ENCODE measurements at regions not wholly inside any gene's neighbourhood (a gene's known extent, or its start where the extent isn't known, plus 50 kb on each side); places are given as distances from the start of the nearest gene placed in this dataset.

DNA sequence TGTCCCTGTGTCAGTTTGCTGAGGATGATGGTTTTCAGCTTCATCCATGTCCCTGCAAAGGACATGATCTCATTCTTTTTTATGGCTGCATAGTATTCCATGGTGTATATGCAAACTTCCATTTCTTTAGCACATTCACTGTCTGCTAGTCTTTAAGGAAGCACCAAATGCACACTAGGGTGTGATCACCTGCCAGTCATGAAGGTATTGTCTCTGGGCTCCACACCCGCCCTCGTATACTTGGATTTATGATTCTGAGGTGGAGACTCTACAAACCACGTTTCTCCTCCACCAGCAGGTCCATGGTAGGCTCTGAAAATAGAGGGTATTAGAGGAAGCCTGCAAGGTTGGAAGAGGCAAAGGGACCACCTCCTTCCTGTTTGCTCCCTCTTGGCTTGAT, 75.9 kb upstream of the MAML3 start:
- H4K20me1 ChIP-seq (ENCODE audit: insufficient read depth): no peaks in the 10 kb centered on the region
- no peak overlapping the region for H3K9ac ChIP-seq
- H3K27ac ChIP-seq: no peak overlapping the region
- no peaks in the 10 kb centered on the region for H3K27me3 ChIP-seq (ENCODE audit: insufficient read depth, low read depth)
- no peak overlapping the region for H3K4me2 ChIP-seq
- H3K4me1 ChIP-seq (ENCODE audit: low read depth, poor library complexity, severe bottlenecking): peaks cover 17% of the 10 kb centered on the region
- H2AFZ ChIP-seq (ENCODE audit: low read depth): no peak overlapping the region
- TF ChIP-seq, protein P1, sequence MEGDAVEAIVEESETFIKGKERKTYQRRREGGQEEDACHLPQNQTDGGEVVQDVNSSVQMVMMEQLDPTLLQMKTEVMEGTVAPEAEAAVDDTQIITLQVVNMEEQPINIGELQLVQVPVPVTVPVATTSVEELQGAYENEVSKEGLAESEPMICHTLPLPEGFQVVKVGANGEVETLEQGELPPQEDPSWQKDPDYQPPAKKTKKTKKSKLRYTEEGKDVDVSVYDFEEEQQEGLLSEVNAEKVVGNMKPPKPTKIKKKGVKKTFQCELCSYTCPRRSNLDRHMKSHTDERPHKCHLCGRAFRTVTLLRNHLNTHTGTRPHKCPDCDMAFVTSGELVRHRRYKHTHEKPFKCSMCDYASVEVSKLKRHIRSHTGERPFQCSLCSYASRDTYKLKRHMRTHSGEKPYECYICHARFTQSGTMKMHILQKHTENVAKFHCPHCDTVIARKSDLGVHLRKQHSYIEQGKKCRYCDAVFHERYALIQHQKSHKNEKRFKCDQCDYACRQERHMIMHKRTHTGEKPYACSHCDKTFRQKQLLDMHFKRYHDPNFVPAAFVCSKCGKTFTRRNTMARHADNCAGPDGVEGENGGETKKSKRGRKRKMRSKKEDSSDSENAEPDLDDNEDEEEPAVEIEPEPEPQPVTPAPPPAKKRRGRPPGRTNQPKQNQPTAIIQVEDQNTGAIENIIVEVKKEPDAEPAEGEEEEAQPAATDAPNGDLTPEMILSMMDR (conservative IDR thresholded peaks at IDR 0.05; ENCODE audit: low read depth, low read length): no peak
- no peaks in the 10 kb centered on the region for H3K36me3 ChIP-seq (ENCODE audit: insufficient read depth)
- no peaks in the 10 kb centered on the region for H3K79me2 ChIP-seq (ENCODE audit: insufficient read depth, low read depth)
- H3K4me3 ChIP-seq (IDR thresholded peaks at IDR 0.05; ENCODE audit: insufficient read depth, low read depth, low read length): no peak overlapping the region

DNA sequence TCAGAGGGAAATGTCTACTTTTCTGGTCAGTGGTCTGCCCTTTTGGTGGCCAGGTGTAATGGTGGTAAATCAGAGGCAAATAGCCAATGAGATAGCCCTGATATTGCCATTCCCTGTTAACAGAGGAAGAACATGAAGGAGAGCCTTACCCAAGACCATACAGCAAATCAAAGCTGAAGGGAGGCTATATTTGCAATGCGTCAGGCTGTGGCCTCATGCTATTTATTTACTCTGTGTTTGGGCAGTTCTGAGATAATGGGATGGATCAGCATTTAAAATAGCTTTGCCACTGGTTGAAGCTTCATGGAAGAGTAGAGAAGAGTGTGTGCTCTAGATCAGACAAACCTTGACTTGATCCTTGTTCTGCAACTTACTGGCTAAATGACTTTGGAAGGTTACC, 73.3 kb upstream of the MAML3 start:
- TF ChIP-seq, protein P1 (conservative IDR thresholded peaks at IDR 0.05; ENCODE audit: low read depth, low read length): no peak
- H3K9ac ChIP-seq: no peak overlapping the region
- H4K20me1 ChIP-seq (ENCODE audit: insufficient read depth): no peaks in the 10 kb centered on the region
- no peaks in the 10 kb centered on the region for H3K79me2 ChIP-seq (ENCODE audit: insufficient read depth, low read depth)
- no peaks in the 10 kb centered on the region for H3K4me1 ChIP-seq (ENCODE audit: low read depth, poor library complexity, severe bottlenecking)
- H3K4me2 ChIP-seq: no peak overlapping the region
- no peak overlapping the region for H3K27ac ChIP-seq
- no peak overlapping the region for H2AFZ ChIP-seq (ENCODE audit: low read depth)
- H3K27me3 ChIP-seq (ENCODE audit: insufficient read depth, low read depth): no peaks in the 10 kb centered on the region
- H3K4me3 ChIP-seq (IDR thresholded peaks at IDR 0.05; ENCODE audit: insufficient read depth, low read depth, low read length): no peak overlapping the region
- no peaks in the 10 kb centered on the region for H3K36me3 ChIP-seq (ENCODE audit: insufficient read depth)

DNA sequence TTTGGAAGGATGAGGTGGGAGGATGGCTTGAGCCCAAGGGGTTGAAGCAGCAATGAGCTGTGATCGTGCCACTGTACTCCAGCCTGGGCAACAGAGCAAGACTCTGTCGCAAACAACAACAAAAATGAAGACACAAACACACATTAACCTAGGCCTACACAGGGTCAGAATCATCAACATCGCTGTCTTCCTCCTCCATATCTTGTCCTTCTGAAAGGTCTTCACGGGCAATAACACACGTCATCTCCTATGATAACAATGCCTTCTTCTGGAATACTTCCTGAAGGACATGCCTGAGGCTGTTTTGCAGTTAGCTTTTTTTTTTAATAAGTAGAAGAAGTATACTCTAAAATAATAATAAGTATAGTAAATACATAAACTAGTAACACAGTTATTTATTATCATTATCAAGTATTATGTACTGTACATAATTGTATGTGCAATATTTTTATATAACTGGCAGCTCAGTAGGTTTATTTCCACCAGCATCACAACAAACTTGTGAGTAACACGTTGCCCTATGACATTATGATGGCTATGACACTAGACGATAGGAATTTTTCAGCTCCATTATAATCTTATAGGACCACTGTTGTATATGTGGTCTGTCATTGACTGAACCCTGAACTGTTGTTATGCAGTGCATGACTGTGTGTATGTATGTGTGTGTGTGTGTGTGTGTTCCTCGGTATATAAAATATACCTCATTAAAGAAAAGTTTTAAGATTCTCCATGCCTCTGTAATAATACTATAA, 69.2 kb upstream of the MAML3 start:
- H3K27me3 ChIP-seq (ENCODE audit: insufficient read depth, low read depth): no peaks in the 10 kb centered on the region
- H3K9ac ChIP-seq: no peak overlapping the region
- TF ChIP-seq, protein P1 (conservative IDR thresholded peaks at IDR 0.05; ENCODE audit: low read depth, low read length): no peak
- no peak overlapping the region for H3K4me2 ChIP-seq
- no peak overlapping the region for H3K4me3 ChIP-seq (IDR thresholded peaks at IDR 0.05; ENCODE audit: insufficient read depth, low read depth, low read length)
- no peaks in the 10 kb centered on the region for H4K20me1 ChIP-seq (ENCODE audit: insufficient read depth)
- H2AFZ ChIP-seq (ENCODE audit: low read depth): no peak overlapping the region
- no peaks in the 10 kb centered on the region for H3K36me3 ChIP-seq (ENCODE audit: insufficient read depth)
- no peaks in the 10 kb centered on the region for H3K79me2 ChIP-seq (ENCODE audit: insufficient read depth, low read depth)
- H3K4me1 ChIP-seq (ENCODE audit: low read depth, poor library complexity, severe bottlenecking): no peaks in the 10 kb centered on the region
- no peak overlapping the region for H3K27ac ChIP-seq

DNA sequence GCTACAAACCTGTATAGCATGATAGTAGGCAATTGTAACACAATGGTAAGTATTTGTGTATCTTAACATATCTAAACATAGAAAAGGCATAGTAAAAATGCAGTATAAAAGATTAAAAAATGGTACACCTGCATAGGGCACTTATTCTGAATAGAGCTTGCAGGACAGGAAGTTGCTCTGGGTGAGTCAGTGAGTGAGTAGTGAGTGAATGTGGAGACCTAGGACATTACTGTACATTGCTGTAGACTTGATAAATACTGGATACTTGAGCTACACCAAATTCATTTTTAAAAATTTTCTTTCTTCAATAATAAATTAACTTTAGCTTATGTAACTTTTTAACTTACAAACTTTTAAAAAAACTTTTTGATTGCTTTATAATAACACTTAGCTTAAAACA, 68.2 kb upstream of the MAML3 start:
- Histone ChIP-seq H3K4me3 (IDR thresholded peaks at IDR 0.05; ENCODE audit: insufficient read depth, low read depth, low read length) (no peak overlapping the region), H3K79me2 (ENCODE audit: insufficient read depth, low read depth) (no peaks in the 10 kb centered on the region), H3K9ac (no peak overlapping the region), H2AFZ (ENCODE audit: low read depth) (no peak overlapping the region), H3K27ac (no peak overlapping the region), H3K36me3 (ENCODE audit: insufficient read depth) (no peaks in the 10 kb centered on the region), H3K4me1 (ENCODE audit: low read depth, poor library complexity, severe bottlenecking) (no peaks in the 10 kb centered on the region), H4K20me1 (ENCODE audit: insufficient read depth) (no peaks in the 10 kb centered on the region), H3K4me2 (no peak overlapping the region), H3K27me3 (ENCODE audit: insufficient read depth, low read depth) (no peaks in the 10 kb centered on the region)
- TF ChIP-seq, protein P1 (conservative IDR thresholded peaks at IDR 0.05; ENCODE audit: low read depth, low read length): no peak

Data from KMS-11 (cell line).